Lung (tissue), 11 donors: ENCODE measurements at regions not wholly inside any gene's neighbourhood (a gene's known extent, or its start where the extent isn't known, plus 50 kb on each side); places are given as distances from the start of the nearest gene placed in this dataset.
A peak's percentile ranks its signal among the peaks of the same experiment; 100 is the strongest.
"Not testable (repeated sequence)": the region's sequence is repeated elsewhere in the genome, so short reads cannot be mapped to it uniquely, and the experiment has no call there.

Experiments used
- ATAC-seq: fragments of 200-7000 bp; cut with Tn5 transposase; one replicate; pipeline ENCODE4 v1.9.1; 2020; ENCODE audit warnings: moderate number of reproducible peaks; ENCODE audit not compliant: insufficient read depth, low FRiP score
- DNase-seq, 3 donors: peaks; one replicate each; pipeline ENCODE4 v3.0.0-alpha.2; 2013 to 2017
- H3K27ac ChIP-seq, 2 donors: one replicate each; pipeline ENCODE4 v1.5.1; 2013; ENCODE audit warnings: mild to moderate bottlenecking in 2 of 2, moderate library complexity in 2 of 2, control low read depth in 1 of 2, inconsistent platforms in 1 of 2, low read depth in 1 of 2, low read length in 1 of 2
- H3K27me3 ChIP-seq, 3 donors: one replicate each; pipeline ENCODE4 v1.5.1; 2013; ENCODE audit warnings: low read length in 2 of 3; ENCODE audit not compliant: control insufficient read depth in 3 of 3, insufficient read depth in 3 of 3
- H3K36me3 ChIP-seq, 4 donors: one replicate each; pipeline ENCODE4 v1.5.1; 2013; ENCODE audit warnings: low read length in 4 of 4, mild to moderate bottlenecking in 1 of 4, moderate library complexity in 1 of 4; ENCODE audit not compliant: control insufficient read depth in 4 of 4, insufficient read depth in 4 of 4
- H3K4me1 ChIP-seq, 5 donors: one replicate each; pipeline ENCODE4 v1.5.1; 2013; ENCODE audit warnings: low read length in 5 of 5, mild to moderate bottlenecking in 2 of 5, moderate library complexity in 1 of 5; ENCODE audit not compliant: control insufficient read depth in 5 of 5, insufficient read depth in 5 of 5
- H3K4me3 ChIP-seq: one replicate; pipeline ENCODE4 v1.5.1; 2013; ENCODE audit warnings: mild to moderate bottlenecking, control low read depth, moderate library complexity
- H3K9ac ChIP-seq, 2 donors: one replicate each; pipeline ENCODE4 v1.5.1; 2013; ENCODE audit warnings: low read length in 2 of 2, control low read depth in 1 of 2; ENCODE audit not compliant: insufficient read depth in 1 of 2
- H3K9me3 ChIP-seq, 4 donors: one replicate each; pipeline ENCODE4 v1.5.1; 2013; ENCODE audit warnings: low read length in 3 of 4, mild to moderate bottlenecking in 1 of 4, moderate library complexity in 1 of 4; ENCODE audit not compliant: control insufficient read depth in 4 of 4, insufficient read depth in 3 of 4
- CTCF ChIP-seq: IDR thresholded peaks from 2 replicates; pipeline ENCODE4 v1.5.1; 2012; ENCODE audit warnings: mild to moderate bottlenecking; ENCODE audit errors: control extremely low read depth, extremely low read depth
- WGBS, 2 donors: extraction: QIAGEN DNeasy Blood & Tissue Kit; methylation state at CpG; one replicate each; pipeline ENCODE4 v1.1.7; 2013; 5-methylcytosine and 5-hydroxymethylcytosine counted together
- donor health status: control.
- donor health status: control.
- donor health status: Bipolar disorder and iron deficiency.
- donor health status: healthy.
- donor health status: DM: yes; HTN: yes; CAD: no.

- Histone ChIP-seq H3K4me1 (no peaks in the 10 kb centered on the region), H3K4me3 (no peak overlapping the region), H3K27ac (no peak overlapping the region), H3K9me3 (peaks cover 0 to 3% (median 0%) of the 10 kb centered on the region in 4 donors), H3K36me3 (no peaks in the 10 kb centered on the region), H3K27me3 (no peaks in the 10 kb centered on the region), H3K9ac (no peak overlapping the region)
- no peak for TF ChIP-seq CTCF
- 56 to 82% methylated on average over 1 of the region's 1 CpG for WGBS, 2 donors
- ATAC-seq (no peak), DNase-seq (no peak)
These were observed 551.3 kb upstream of the STEAP1 start for GRCh38 chr7:89602984-89603383.

GRCh38 chr7:89605362-89605761 is 548.9 kb upstream of the STEAP1 start:
- 75 to 84% methylated on average over 3 of the region's 3 CpGs for WGBS, 2 donors
- no peaks in the 10 kb centered on the region for H3K4me1 ChIP-seq
- no peak overlapping the region for H3K9ac ChIP-seq
- no peak overlapping the region for H3K27ac ChIP-seq
- no peaks in the 10 kb centered on the region for H3K36me3 ChIP-seq
- no peak for ATAC-seq
- no peak for DNase-seq
- no peaks in the 10 kb centered on the region for H3K27me3 ChIP-seq
- no peak overlapping the region for H3K4me3 ChIP-seq
- H3K9me3 ChIP-seq, result peaks cover 0 to 3% (median 0%) of the 10 kb centered on the region in 4 donors
- TF ChIP-seq CTCF, result no peak

GRCh38 chr7:89606511-89606910 is 547.8 kb upstream of the STEAP1 start:
- WGBS, 2 donors, result 17 to 25% methylated on average over 3 of the region's 3 CpGs
- Histone ChIP-seq H3K27ac (no peak overlapping the region), H3K27me3 (no peaks in the 10 kb centered on the region), H3K4me3 (no peak overlapping the region), H3K9ac (no peak overlapping the region), H3K36me3 (no peaks in the 10 kb centered on the region), H3K9me3 (peaks cover 0 to 3% (median 0%) of the 10 kb centered on the region in 4 donors), H3K4me1 (no peaks in the 10 kb centered on the region)
- DNase-seq, result peak in 1 of 3 donors; percentile 9
- no peak for ATAC-seq
- no peak for TF ChIP-seq CTCF

- H3K9me3 ChIP-seq, result peaks cover 0 to 3% (median 0%) of the 10 kb centered on the region in 4 donors
- no peak overlapping the region for H3K4me3 ChIP-seq
- H3K9ac ChIP-seq, result no peak overlapping the region
- ATAC-seq, result no peak
- no peaks in the 10 kb centered on the region for H3K36me3 ChIP-seq
- DNase-seq, result no peak
- TF ChIP-seq CTCF, result no peak
- H3K27me3 ChIP-seq, result no peaks in the 10 kb centered on the region
- no peaks in the 10 kb centered on the region for H3K4me1 ChIP-seq
- no peak overlapping the region for H3K27ac ChIP-seq
These were observed 546.5 kb upstream of the STEAP1 start for GRCh38 chr7:89607792-89608191.

GRCh38 chr7:89616829-89617228 is 537.4 kb upstream of the STEAP1 start:
- H3K4me3 ChIP-seq, DNase-seq, H3K9me3 ChIP-seq, H3K27ac ChIP-seq, H3K27me3 ChIP-seq, ATAC-seq, H3K9ac ChIP-seq, H3K36me3 ChIP-seq, H3K4me1 ChIP-seq: not testable (repeated sequence)
- 90 to 91% methylated on average over 6 of the region's 6 CpGs for WGBS, 2 donors
